Right atrium auricular region (tissue), 2 donors: ENCODE measurements at regions not wholly inside any gene's neighbourhood (a gene's known extent, or its start where the extent isn't known, plus 50 kb on each side); places are given as distances from the start of the nearest gene placed in this dataset.

ENCODE experiments used
- DNase-seq: peaks from one replicate; pipeline ENCODE4 v3.0.0-alpha.2; 2019; ENCODE audit warnings: low spot score
- H3K27ac ChIP-seq, 2 donors: fragments of 200-600 bp; sonication (generic); 1 replicate in 1 of 2; 2 replicates in 1 of 2; pipeline ENCODE4 v1.5.1; 2016 to 2019
- H3K27me3 ChIP-seq, 2 donors: fragments of 200-600 bp; sonication (generic); one replicate each; pipeline versions ENCODE4 v1.5.1 to v1.6.0; 2017 to 2019
- H3K36me3 ChIP-seq: fragments of 200-600 bp; sonication (generic); one replicate; pipeline ENCODE4 v1.5.1; 2016
- H3K4me1 ChIP-seq, 2 donors: fragments of 200-600 bp; sonication (generic); one replicate each; pipeline versions ENCODE4 v1.5.1 to v1.6.0; 2017 to 2019
- H3K4me3 ChIP-seq, 2 donors: fragments of 200-600 bp; sonication (generic); 1 replicate in 1 of 2; 2 replicates in 1 of 2; pipeline ENCODE4 v1.5.1; 2017 to 2019; ENCODE audit warnings: mild to moderate bottlenecking in 1 of 2, moderate library complexity in 1 of 2
- H3K9me3 ChIP-seq, 2 donors: fragments of 200-600 bp; sonication (generic); one replicate each; pipeline ENCODE4 v1.5.1; 2019
- CTCF ChIP-seq, 2 donors: fragments of 200-600 bp; sonication (generic); IDR thresholded peaks; one replicate each; pipeline ENCODE4 v1.5.1; 2019; ENCODE audit warnings: antibody characterized with exemption in 2 of 2

GRCh38 chr12:61996717-61997116, 263.5 kb upstream of the USP15 start:
- no peaks in the 10 kb centered on the region for H3K4me1 ChIP-seq
- H3K9me3 ChIP-seq = no peaks in the 10 kb centered on the region
- H3K4me3 ChIP-seq = no peak overlapping the region
- H3K36me3 ChIP-seq = no peaks in the 10 kb centered on the region
- no peak overlapping the region for H3K27ac ChIP-seq
- TF ChIP-seq CTCF (IDR thresholded peaks at IDR 0.05) = no peak
- H3K27me3 ChIP-seq = no peaks in the 10 kb centered on the region
- DNase-seq = no peak

GRCh38 chr12:61998791-61999190, 261.4 kb upstream of the USP15 start:
- no peak for TF ChIP-seq CTCF (IDR thresholded peaks at IDR 0.05)

GRCh38 chr12:61999311-61999710, 260.9 kb upstream of the USP15 start:
- no peak for TF ChIP-seq CTCF (IDR thresholded peaks at IDR 0.05)

More at GRCh38 chr12:61998791-61999190, 261.4 kb upstream of the USP15 start:
- Histone ChIP-seq H3K9me3 (no peaks in the 10 kb centered on the region), H3K4me3 (no peak overlapping the region), H3K4me1 (no peaks in the 10 kb centered on the region), H3K36me3 (no peaks in the 10 kb centered on the region), H3K27ac (no peak overlapping the region), H3K27me3 (no peaks in the 10 kb centered on the region)
- DNase-seq = no peak

GRCh38 chr12:62001424-62001823, 258.8 kb upstream of the USP15 start:
- Histone ChIP-seq H3K4me1 (no peaks in the 10 kb centered on the region), H3K27me3 (no peaks in the 10 kb centered on the region), H3K36me3 (no peaks in the 10 kb centered on the region), H3K27ac (no peak overlapping the region), H3K9me3 (no peaks in the 10 kb centered on the region), H3K4me3 (no peak overlapping the region)
- TF ChIP-seq CTCF (IDR thresholded peaks at IDR 0.05) = no peak
- DNase-seq = no peak

More at GRCh38 chr12:61999311-61999710, 260.9 kb upstream of the USP15 start:
- H3K9me3 ChIP-seq = no peaks in the 10 kb centered on the region
- no peak overlapping the region for H3K27ac ChIP-seq
- DNase-seq = no peak
- H3K4me3 ChIP-seq = no peak overlapping the region
- H3K4me1 ChIP-seq = no peaks in the 10 kb centered on the region
- no peaks in the 10 kb centered on the region for H3K36me3 ChIP-seq
- H3K27me3 ChIP-seq = no peaks in the 10 kb centered on the region

- Histone ChIP-seq H3K9me3 (no peaks in the 10 kb centered on the region), H3K4me3 (no peak overlapping the region), H3K36me3 (no peaks in the 10 kb centered on the region), H3K27me3 (no peaks in the 10 kb centered on the region), H3K27ac (no peak overlapping the region), H3K4me1 (no peaks in the 10 kb centered on the region)
- DNase-seq = no peak
- TF ChIP-seq CTCF (IDR thresholded peaks at IDR 0.05) = no peak
Observed at GRCh38 chr12:62003226-62003625, 257.0 kb upstream of the USP15 start.

GRCh38 chr12:62003701-62004100, 256.5 kb upstream of the USP15 start:
- no peak overlapping the region for H3K4me3 ChIP-seq
- no peaks in the 10 kb centered on the region for H3K27me3 ChIP-seq
- DNase-seq = no peak
- H3K9me3 ChIP-seq = no peaks in the 10 kb centered on the region
- TF ChIP-seq CTCF (IDR thresholded peaks at IDR 0.05) = no peak
- H3K27ac ChIP-seq = no peak overlapping the region
- no peaks in the 10 kb centered on the region for H3K4me1 ChIP-seq
- no peaks in the 10 kb centered on the region for H3K36me3 ChIP-seq
